Transverse colon (tissue), 4 donors: ENCODE measurements at regions not wholly inside any gene's neighbourhood (a gene's known extent, or its start where the extent isn't known, plus 50 kb on each side); places are given as distances from the start of the nearest gene placed in this dataset.

Experiments used
- CTCF ChIP-seq, 5 experiments: fragments of 200-600 bp in 3 of 5; fragments of 450-650 bp in 2 of 5; sonication (generic) in 3 of 5; IDR thresholded peaks; 1 replicate in 2 of 5; 2 replicates in 3 of 5; pipeline ENCODE4 v1.5.1; 2016 to 2017; ENCODE audit warnings: antibody characterized with exemption in 5 of 5, inconsistent platforms in 3 of 5, mild to moderate bottlenecking in 2 of 5, moderate library complexity in 1 of 5
- EP300 ChIP-seq: sonication (generic); formaldehyde crosslinking; IDR thresholded peaks from one replicate; pipeline ENCODE4 v1.6.1; 2017; ENCODE audit warnings: antibody characterized with exemption, low read depth
- POLR2A ChIP-seq: fragments of 450-650 bp; IDR thresholded peaks from one replicate; pipeline ENCODE4 v1.6.1; 2016; ENCODE audit warnings: antibody characterized with exemption, mild to moderate bottlenecking, moderate library complexity
- POLR2AphosphoS5 ChIP-seq, 3 donors: sonication (generic); formaldehyde crosslinking; IDR thresholded peaks; one replicate each; pipeline ENCODE4 v1.6.1; 2016; ENCODE audit warnings: antibody characterized with exemption in 3 of 3

GRCh38 chr6:76510489-76510888, 438.0 kb upstream of the IMPG1 start:
- no peak for TF ChIP-seq CTCF (IDR thresholded peaks at IDR 0.05)
- no peak for TF ChIP-seq POLR2A
- no peak for TF ChIP-seq EP300
- TF ChIP-seq POLR2AphosphoS5 (IDR thresholded peaks at IDR 0.05): no peak
